GM19025 (cell line): ENCODE measurements at regions not wholly inside any gene's neighbourhood (a gene's known extent, or its start where the extent isn't known, plus 50 kb on each side); places are given as distances from the start of the nearest gene placed in this dataset.

Experiments used
- ATAC-seq: cut with Tn5 transposase; IDR thresholded peaks from one replicate; pipeline ENCODE4 v1.9.1; 2021; ENCODE audit warnings: mild to moderate bottlenecking, low read depth, moderate library complexity; ENCODE audit not compliant: unreplicated experiment

DNA sequence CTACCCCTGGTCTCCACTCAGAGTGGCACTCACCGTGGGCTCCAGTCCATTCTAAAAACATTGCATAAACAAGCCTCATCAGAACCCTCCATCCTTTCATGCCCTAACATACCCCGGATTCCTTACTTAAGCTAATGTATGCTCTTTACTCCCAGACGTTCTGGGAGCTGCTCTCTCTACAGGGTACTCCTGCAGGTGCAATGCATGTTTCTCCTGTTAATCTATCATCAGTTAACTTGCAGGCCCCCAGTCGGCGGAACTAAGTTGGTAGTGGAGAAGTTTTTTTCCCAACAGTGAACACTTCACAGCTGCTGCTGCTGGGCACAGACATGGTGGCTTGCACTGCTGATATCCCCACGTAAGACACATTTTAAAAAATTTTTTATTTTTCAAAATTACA is 161.6 kb upstream of the FAT1 start:
- ATAC-seq = no peak

GRCh38 chr4:186886759-186887158 is 163.1 kb upstream of the FAT1 start:
- no peak for ATAC-seq

DNA sequence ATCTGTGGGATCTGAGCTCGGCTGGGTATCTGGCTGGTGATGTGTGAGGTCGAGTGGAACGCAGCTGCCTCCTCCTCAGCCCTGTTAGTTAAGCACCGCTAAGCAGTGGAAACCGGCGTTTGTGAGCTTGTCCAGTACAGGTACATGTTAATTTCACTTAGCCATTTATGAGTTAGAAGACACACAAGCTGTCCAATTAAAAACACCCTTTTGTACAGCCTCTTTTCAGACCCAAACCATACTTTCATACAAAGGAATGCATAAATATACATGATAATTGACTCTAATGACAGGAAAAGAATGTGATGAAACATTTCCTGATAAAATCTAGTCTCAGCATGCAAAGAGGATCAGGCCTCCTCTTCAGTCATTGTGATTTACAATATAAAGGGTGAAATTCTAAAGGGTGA is 163.6 kb upstream of the FAT1 start:
- ATAC-seq = no peak

- no peak for ATAC-seq
These were observed 164.1 kb upstream of the FAT1 start for GRCh38 chr4:186887752-186888151.

DNA sequence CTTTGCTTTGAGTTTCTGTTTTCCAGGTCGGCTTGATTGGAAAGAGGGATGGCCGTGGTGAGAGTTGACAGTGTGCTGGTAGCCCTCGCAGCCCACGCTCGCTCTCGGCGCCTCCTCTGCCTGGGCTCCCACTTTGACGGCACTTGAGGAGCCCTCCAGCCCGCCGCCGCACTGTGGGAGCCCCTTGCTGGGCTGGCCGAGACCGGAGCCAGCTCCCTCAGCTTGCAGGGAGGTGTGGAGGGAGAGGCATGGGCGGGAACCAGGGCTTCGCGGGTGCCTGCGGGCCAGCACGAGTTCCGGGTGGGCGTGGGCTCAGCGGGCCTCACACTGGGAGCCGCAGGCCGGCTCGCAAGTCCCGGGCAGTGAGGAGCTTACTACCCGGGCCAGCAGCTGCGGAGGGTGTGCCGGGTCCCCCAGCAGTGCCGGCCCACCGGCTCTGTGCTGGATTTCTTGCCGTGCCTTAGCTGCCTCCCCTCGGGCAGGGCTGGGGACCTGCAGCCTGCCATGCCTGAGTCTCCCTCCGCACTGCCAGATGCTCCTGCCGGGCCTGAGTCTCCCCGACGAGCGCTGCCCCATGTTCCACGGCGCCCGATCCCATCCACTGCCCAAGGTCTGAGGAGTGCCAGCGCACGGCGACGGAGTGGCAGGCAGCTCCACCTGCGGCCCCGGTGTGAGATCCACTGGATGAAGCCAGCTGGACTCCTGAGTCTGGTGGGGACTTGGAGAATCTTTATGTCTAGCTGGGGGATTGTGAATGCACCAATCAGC is 166.4 kb upstream of the FAT1 start:
- ATAC-seq = no peak

- no peak for ATAC-seq
These were observed 168.3 kb upstream of the FAT1 start for GRCh38 chr4:186891859-186892486.

GRCh38 chr4:186898367-186898766 is 174.7 kb upstream of the FAT1 start:
- ATAC-seq = no peak

GRCh38 chr4:186900232-186900900 is 176.7 kb upstream of the FAT1 start:
- no peak for ATAC-seq

DNA sequence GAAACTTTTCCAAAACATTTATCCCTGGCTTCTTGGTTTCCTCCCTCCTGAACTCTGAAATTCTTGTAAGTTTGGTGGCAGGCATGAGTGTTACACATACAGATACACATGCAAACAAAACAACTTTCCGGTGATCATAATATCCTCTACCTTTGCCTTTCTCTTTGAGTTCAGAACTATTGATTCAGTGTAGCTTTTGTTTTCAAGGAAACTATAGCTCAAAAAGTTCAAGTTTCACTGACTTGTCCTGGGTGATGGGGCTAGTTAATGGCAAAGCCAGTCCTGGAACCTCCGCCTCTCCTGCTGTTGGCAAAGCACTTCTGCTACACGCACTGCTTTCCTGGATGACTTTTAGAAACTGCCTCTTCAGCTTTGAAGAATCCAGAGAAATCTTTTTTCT is 177.3 kb upstream of the FAT1 start:
- no peak for ATAC-seq

DNA sequence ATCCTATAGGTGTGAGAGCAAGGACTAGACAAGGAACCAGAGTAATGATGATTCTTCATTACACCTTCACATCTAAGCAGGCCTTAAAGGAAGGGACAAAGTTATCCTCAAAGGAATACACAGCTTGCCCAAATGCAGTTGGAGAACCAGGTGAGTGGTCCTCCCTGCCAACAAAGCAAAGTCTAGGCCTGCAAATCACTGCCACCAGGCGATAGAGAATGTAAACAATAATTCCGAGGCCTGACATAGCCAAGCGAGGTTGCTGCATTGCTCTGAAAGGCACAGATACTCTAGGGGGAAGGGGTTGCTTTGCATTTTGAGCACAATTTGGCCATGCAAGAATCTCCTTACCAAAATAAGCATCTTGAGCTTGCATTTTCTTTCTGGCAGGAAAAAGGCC is 178.2 kb upstream of the FAT1 start:
- no peak for ATAC-seq

- no peak for ATAC-seq
These were observed 178.7 kb upstream of the FAT1 start for GRCh38 chr4:186902361-186902760.

DNA sequence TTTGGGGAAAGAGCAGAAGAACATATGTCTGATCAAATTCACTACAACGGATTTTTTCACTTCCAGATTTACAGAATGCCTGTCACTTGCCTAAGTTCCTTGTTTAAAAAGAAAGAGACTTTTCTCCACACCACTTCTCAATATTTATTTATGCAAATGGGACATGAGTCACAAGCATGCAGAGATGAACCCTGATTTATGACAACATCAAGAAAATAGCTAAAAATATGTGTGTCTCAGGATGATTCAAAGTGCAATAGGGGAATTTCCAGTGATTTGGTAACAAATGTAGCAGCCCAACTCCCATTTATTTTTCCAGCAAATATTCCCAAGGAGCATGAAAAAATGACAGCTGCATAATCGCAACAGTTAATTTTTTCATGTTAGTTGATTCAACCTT is 180.4 kb upstream of the FAT1 start:
- no peak for ATAC-seq

GRCh38 chr4:186906722-186907121 is 183.1 kb upstream of the FAT1 start:
- no peak for ATAC-seq

DNA sequence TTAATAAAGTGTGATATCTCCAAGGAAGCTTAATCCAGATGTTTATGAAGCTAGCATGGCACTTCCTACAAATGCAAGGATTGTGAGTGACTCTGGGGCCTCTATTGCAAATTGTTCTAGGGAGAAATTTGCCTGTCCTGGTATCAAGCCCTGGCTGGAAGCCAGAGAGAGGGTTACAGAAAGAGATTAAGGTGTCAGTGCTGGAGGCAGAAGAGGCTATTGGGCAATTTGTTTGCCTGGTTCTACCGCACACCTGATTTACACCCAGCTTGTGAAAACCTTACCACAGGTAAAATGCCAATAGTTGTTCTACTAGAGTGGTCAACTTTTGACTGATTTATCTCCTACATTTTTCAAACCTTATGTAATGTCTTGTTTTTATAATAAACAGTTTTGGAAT is 186.7 kb upstream of the FAT1 start:
- ATAC-seq = no peak

DNA sequence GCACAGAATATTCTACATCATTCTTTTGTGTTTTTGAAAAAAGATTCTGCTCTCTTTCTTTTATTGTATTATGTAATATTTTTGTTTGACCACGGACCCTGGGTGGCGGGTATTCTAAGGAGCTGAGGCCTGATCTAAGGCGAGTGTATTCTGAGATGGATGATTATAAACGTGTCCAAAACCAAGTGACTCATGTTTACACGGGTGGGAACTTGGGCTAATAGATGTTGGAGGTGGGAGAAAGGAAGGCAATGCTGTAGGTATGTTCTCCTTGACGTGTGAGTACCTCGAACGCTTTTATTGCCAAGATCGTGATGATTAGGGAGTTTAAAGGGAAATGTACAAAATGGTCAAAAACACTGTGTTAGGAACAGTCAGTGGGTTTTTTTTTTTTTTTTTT is 188.9 kb upstream of the FAT1 start:
- no peak for ATAC-seq

DNA sequence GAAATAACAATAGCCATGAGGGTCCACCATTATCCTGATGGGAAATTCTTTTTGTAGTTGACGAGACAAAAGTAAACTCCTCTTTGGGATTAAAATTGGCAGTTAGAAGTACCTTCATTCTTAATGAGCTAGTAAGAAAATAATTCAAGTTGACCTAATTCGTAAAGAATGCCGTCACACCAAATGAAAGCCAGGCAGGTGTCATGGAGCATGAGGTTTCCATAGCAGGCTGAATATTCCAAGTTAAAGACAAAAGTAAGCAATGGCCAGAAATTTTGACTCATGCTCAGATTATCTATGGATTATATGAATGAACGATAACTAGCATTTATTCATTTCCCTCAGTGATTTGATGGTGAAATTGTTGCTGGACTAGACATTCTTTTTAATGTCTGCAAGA is 192.2 kb upstream of the FAT1 start:
- ATAC-seq = no peak

DNA sequence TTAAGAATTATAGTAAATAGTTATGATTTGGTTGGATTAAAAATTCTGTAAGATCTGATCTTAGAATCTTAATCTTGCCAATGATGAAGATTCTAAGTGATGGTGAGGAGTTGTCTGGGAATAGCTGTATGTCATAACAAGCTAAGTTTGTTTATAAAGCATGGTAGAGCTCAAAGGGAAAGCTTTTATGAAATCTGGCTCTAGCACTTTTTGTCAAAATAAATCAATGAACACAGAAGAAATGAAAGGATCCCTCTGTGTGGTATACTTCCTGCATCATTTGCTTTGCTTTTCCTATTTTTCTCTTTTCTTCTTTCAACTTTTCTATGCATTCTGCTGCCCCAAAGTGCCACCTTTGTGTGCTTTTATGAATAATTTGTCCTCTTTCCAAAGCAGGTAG is 193.5 kb upstream of the FAT1 start:
- ATAC-seq = no peak

- ATAC-seq = no peak
These were observed 194.8 kb upstream of the FAT1 start for GRCh38 chr4:186918466-186918865.

- no peak for ATAC-seq
These were observed 195.7 kb upstream of the FAT1 start for GRCh38 chr4:186919340-186919739.

DNA sequence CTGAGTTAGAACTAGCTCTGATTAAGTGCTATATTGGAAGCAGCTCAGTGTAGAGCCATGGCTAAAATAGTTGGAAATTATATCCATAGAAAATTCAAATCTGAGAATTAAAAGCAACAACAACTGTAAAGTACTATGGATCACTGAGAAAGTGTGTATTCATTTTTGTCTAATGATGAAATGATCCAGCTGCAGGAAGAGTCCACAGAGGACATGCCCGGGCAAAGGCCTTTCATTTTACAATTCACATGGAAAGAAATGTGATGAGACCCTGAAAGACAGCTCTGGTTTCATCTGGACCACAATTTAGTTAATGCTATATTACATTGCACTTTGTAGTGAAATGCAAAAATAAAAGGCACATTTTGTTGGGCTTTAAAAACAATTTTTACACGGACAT is 196.8 kb upstream of the FAT1 start:
- no peak for ATAC-seq

DNA sequence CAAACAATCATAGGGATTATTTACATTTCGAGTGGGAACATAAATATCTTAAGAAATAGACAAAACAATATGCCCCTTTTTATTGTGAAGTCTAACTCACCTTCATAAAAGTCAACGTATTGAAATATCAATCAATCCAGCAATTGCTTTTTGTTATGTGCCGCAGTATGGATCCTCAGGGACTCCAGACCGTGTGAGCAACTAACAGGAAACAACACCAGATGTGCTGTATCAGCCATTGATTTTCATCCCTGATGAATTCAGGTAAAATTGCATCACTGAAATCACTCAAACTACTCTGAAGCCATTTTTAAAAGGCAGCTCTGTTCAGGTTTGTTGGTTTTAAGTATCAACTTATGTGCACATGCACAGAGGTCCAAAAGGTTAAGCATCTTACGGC is 197.3 kb upstream of the FAT1 start:
- ATAC-seq = no peak

- ATAC-seq = no peak
These were observed 201.1 kb upstream of the FAT1 start for GRCh38 chr4:186924723-186925122.
